ENCODE measurements at regions not wholly inside any gene's neighbourhood (a gene's known extent, or its start where the extent isn't known, plus 50 kb on each side); places are given as distances from the start of the nearest gene placed in this dataset.

DNA sequence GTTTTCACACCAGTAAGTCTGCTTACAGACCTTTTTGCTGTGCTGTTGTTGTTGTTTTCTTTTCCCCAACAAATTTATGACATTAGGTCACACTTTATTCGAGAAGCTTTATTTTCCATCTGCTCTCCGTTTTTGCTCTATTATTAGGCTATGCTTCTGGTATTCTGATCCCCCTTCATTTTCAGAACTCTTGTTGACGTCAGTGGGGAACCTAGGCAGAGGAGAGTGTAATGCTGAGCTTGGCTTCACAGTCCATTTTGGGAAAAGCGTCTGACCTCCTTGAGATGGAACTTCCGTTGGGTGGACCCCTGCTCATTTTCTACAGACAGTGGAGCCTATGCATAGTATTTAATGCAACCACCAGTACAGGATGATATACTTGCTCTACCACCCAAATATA lies 387.9 kb upstream of the MEF2C start:
- H3K9me3 ChIP-seq, result no peaks in the 10 kb centered on the region
- TF ChIP-seq POLR2A (IDR thresholded peaks at IDR 0.05), result no peak
- TF ChIP-seq, protein P1, sequence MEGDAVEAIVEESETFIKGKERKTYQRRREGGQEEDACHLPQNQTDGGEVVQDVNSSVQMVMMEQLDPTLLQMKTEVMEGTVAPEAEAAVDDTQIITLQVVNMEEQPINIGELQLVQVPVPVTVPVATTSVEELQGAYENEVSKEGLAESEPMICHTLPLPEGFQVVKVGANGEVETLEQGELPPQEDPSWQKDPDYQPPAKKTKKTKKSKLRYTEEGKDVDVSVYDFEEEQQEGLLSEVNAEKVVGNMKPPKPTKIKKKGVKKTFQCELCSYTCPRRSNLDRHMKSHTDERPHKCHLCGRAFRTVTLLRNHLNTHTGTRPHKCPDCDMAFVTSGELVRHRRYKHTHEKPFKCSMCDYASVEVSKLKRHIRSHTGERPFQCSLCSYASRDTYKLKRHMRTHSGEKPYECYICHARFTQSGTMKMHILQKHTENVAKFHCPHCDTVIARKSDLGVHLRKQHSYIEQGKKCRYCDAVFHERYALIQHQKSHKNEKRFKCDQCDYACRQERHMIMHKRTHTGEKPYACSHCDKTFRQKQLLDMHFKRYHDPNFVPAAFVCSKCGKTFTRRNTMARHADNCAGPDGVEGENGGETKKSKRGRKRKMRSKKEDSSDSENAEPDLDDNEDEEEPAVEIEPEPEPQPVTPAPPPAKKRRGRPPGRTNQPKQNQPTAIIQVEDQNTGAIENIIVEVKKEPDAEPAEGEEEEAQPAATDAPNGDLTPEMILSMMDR (IDR thresholded peaks at IDR 0.05), result no peak
- H3K4me1 ChIP-seq, result no peaks in the 10 kb centered on the region
- no peaks in the 10 kb centered on the region for H3K36me3 ChIP-seq (replicated peaks in 1 of 2; ENCODE audit: insufficient read depth in 1 of 2, low read depth in 2 of 2)
- 77 to 83% methylated on average over 5 of the region's 5 CpGs for WGBS, 2 donors
- no peak for ATAC-seq
- H3K27me3 ChIP-seq, result no peaks in the 10 kb centered on the region
- H3K27ac ChIP-seq, result no peak overlapping the region
- no peak overlapping the region for H3K4me3 ChIP-seq
- DNase-seq, result no peak
- intact Hi-C loops (cut with DNase I), result no loop called here

DNA sequence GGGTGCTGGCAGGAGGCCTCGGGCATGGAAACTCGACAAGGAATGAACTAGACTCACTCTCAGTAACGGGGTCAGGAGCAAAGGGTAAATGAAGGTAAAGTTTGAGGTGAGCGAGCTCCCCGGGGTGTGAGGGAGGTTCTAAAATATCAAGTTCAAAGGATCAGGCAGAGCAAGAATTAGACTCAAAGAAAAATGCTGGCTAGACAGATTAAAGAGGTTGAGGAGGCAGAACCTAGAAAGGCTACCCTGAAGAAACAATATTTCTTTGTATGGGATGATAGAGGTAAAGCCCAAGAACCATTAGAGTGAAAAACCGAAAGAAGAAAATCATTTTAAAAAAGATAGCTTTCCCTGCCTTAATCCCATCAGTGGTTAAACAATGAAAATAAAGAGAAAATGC lies 386.7 kb upstream of the MEF2C start:
- Histone ChIP-seq H3K36me3 (replicated peaks in 1 of 2; ENCODE audit: insufficient read depth in 1 of 2, low read depth in 2 of 2) (no peaks in the 10 kb centered on the region), H3K27ac (no peak overlapping the region), H3K4me1 (no peaks in the 10 kb centered on the region), H3K4me3 (no peak overlapping the region), H3K9me3 (no peaks in the 10 kb centered on the region), H3K27me3 (no peaks in the 10 kb centered on the region)
- intact Hi-C loops (cut with DNase I), result no loop called here
- DNase-seq, result no peak
- WGBS, 2 donors, result 79 to 91% methylated on average over 6 of the region's 6 CpGs
- ATAC-seq, result no peak
- TF ChIP-seq, protein P1 (IDR thresholded peaks at IDR 0.05), result no peak
- TF ChIP-seq POLR2A (IDR thresholded peaks at IDR 0.05), result no peak

DNA sequence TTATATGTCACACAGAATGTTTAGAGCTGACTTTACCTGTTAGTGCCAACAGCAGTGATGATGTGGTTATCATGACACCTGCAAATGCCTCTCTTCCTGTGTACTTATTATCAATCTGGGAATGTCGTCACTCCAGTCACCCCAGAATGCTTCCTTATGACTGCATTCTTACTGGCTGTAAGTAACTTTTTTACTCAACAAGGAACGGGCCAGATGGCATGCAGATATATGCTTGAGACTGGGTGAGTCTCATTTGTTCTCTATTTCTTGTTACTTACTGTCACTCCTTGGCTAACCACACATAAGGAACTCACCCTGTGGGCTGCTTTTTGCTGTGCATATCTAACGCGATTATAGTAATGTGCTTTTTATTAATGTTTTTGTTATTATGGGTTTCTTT lies 385.5 kb upstream of the MEF2C start:
- intact Hi-C loops (cut with DNase I), result no loop called here
- WGBS, 2 donors, result 51 to 70% methylated on average over 4 of the region's 4 CpGs
- TF ChIP-seq, protein P1 (IDR thresholded peaks at IDR 0.05), result no peak
- no peak for TF ChIP-seq POLR2A (IDR thresholded peaks at IDR 0.05)
- DNase-seq (peak in 1 of 4 donors; percentile 21), ATAC-seq (no peak)
- Histone ChIP-seq H3K27ac (no peak overlapping the region), H3K9me3 (no peaks in the 10 kb centered on the region), H3K4me1 (no peaks in the 10 kb centered on the region), H3K4me3 (no peak overlapping the region), H3K27me3 (no peaks in the 10 kb centered on the region), H3K36me3 (replicated peaks in 1 of 2; ENCODE audit: insufficient read depth in 1 of 2, low read depth in 2 of 2) (no peaks in the 10 kb centered on the region)

DNA sequence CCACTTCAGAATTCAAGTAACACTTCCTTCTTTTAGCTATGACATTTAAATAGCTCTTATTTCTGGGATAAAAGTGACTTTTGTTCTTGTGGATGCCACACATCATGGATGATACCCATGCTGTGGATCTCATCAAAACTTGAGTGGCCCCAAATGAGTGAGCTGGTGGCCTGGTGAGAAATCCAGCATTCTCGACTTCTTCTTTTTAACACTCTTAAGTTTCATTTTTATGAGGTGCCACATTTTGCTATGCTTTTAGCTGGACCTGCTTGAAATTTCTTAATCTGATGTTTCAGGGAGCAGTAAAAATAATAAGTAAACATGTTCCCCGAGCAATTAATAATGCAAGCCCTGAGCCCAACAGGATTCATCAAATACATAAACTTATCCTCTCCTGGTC lies 384.8 kb upstream of the MEF2C start:
- intact Hi-C loops (cut with DNase I), result no loop called here
- DNase-seq (no peak), ATAC-seq (no peak)
- WGBS, 2 donors, result 74 to 84% methylated on average over 2 of the region's 2 CpGs
- TF ChIP-seq, protein P1 (IDR thresholded peaks at IDR 0.05), result no peak
- TF ChIP-seq POLR2A (IDR thresholded peaks at IDR 0.05), result no peak
- H3K36me3 ChIP-seq (replicated peaks in 1 of 2; ENCODE audit: insufficient read depth in 1 of 2, low read depth in 2 of 2), result no peaks in the 10 kb centered on the region
- H3K4me3 ChIP-seq, result no peak overlapping the region
- no peaks in the 10 kb centered on the region for H3K9me3 ChIP-seq
- H3K4me1 ChIP-seq, result no peaks in the 10 kb centered on the region
- no peak overlapping the region for H3K27ac ChIP-seq
- H3K27me3 ChIP-seq, result no peaks in the 10 kb centered on the region

DNA sequence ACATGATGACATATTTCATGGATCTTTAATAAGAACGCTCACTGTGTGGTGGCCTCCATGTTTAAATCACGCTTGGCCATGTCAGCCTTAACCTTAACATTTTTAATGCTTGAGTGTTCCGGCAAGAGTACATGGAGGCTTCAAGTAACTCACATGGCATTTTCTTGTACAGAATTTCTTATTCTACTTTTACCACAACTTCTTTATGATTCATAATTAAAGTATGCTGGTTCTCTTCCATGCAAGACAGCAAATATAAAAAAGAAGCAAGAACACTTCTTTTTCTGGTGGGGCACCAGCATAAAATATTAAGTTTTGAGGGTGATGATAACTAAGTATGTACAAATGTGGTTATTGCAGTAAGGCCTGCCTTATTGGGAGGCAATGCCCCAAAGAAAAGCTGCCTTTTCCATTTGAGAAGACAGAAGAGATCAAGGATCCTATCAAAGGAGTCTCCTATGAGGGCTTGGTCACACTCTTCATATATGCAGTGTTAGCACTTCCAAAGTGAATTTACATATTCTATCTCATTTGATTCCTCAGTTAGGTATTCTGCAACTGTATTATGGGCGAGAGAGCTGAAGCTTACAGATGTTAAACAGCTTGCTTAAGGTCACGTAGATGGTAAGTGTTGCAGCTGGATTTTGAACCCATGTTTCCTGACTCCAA lies 382.7 kb upstream of the MEF2C start:
- Histone ChIP-seq H3K4me3 (no peak overlapping the region), H3K9me3 (no peaks in the 10 kb centered on the region), H3K27me3 (no peaks in the 10 kb centered on the region), H3K4me1 (no peaks in the 10 kb centered on the region), H3K36me3 (replicated peaks in 1 of 2; ENCODE audit: insufficient read depth in 1 of 2, low read depth in 2 of 2) (no peaks in the 10 kb centered on the region), H3K27ac (no peak overlapping the region)
- no peak for DNase-seq
- no peak for ATAC-seq
- 92 to 93% methylated on average over 5 of the region's 5 CpGs for WGBS, 2 donors
- intact Hi-C loops (cut with DNase I), result no loop called here
- TF ChIP-seq, protein P1 (IDR thresholded peaks at IDR 0.05), result no peak
- no peak for TF ChIP-seq POLR2A (IDR thresholded peaks at IDR 0.05)
